ENCODE measurements at regions not wholly inside any gene's neighbourhood (a gene's known extent, or its start where the extent isn't known, plus 50 kb on each side); places are given as distances from the start of the nearest gene placed in this dataset.

GRCh38 chr6:93916716-93917115 lies 497.4 kb upstream of the EPHA7 start:
- H3K27me3 ChIP-seq (ENCODE audit: insufficient read depth, low read length) = no peaks in the 10 kb centered on the region
- no peaks in the 10 kb centered on the region for H3K4me1 Mint-ChIP-seq (ENCODE audit: low read depth, unreplicated experiment)
- no peak overlapping the region for H3K27ac ChIP-seq (ENCODE audit: low read depth, low read length)
- no peaks in the 10 kb centered on the region for H3K4me1 ChIP-seq (ENCODE audit: insufficient read depth, low read length)
- H3K4me3 ChIP-seq (ENCODE audit: insufficient read depth, low read depth, low read length) = no peak overlapping the region
- no peaks in the 10 kb centered on the region for H3K9me3 ChIP-seq (ENCODE audit: insufficient read depth, low read depth, low read length)
- H3K4me2 ChIP-seq (ENCODE audit: low read length) = no peak overlapping the region
- no peaks in the 10 kb centered on the region for H3K36me3 ChIP-seq (ENCODE audit: insufficient read depth, low read length)
- no peak overlapping the region for H3K9ac ChIP-seq (ENCODE audit: low read length)
- H2AFZ ChIP-seq (ENCODE audit: low read depth, low read length) = no peak overlapping the region
- DNase-seq (ENCODE audit: low read depth) = no peak
- no peaks in the 10 kb centered on the region for H4K20me1 ChIP-seq (ENCODE audit: insufficient read depth, low read length)
- TF ChIP-seq CTCF (IDR thresholded peaks at IDR 0.05; ENCODE audit: insufficient read depth, low read depth, low read length) (no peak), EZH2 (IDR thresholded peaks at IDR 0.05; ENCODE audit: insufficient read depth, low read length) (no peak)
- H3K27me3 Mint-ChIP-seq (ENCODE audit: low read depth, unreplicated experiment) = no peaks in the 10 kb centered on the region
- H3K9me3 Mint-ChIP-seq (ENCODE audit: unreplicated experiment) = no peaks in the 10 kb centered on the region
- no peak for FAIRE-seq
- no peaks in the 10 kb centered on the region for H3K79me2 ChIP-seq (ENCODE audit: insufficient read depth, low read length)
- no peak overlapping the region for H3K4me3 Mint-ChIP-seq (ENCODE audit: unreplicated experiment)
- no peak overlapping the region for H3K27ac Mint-ChIP-seq (ENCODE audit: unreplicated experiment)
- H3K36me3 Mint-ChIP-seq (ENCODE audit: low read depth, unreplicated experiment) = no peaks in the 10 kb centered on the region

GRCh38 chr6:93915961-93916360 lies 496.6 kb upstream of the EPHA7 start:
- H3K79me2 ChIP-seq (ENCODE audit: insufficient read depth, low read length) = no peaks in the 10 kb centered on the region
- H3K9me3 ChIP-seq (ENCODE audit: insufficient read depth, low read depth, low read length) = no peaks in the 10 kb centered on the region
- H3K9ac ChIP-seq (ENCODE audit: low read length) = no peak overlapping the region
- no peaks in the 10 kb centered on the region for H3K9me3 Mint-ChIP-seq (ENCODE audit: unreplicated experiment)
- FAIRE-seq (no peak), DNase-seq (ENCODE audit: low read depth) (no peak)
- H3K4me3 ChIP-seq (ENCODE audit: insufficient read depth, low read depth, low read length) = no peak overlapping the region
- no peaks in the 10 kb centered on the region for H3K27me3 Mint-ChIP-seq (ENCODE audit: low read depth, unreplicated experiment)
- no peaks in the 10 kb centered on the region for H3K4me1 Mint-ChIP-seq (ENCODE audit: low read depth, unreplicated experiment)
- no peaks in the 10 kb centered on the region for H3K36me3 Mint-ChIP-seq (ENCODE audit: low read depth, unreplicated experiment)
- H3K27ac Mint-ChIP-seq (ENCODE audit: unreplicated experiment) = no peak overlapping the region
- no peak overlapping the region for H3K27ac ChIP-seq (ENCODE audit: low read depth, low read length)
- no peaks in the 10 kb centered on the region for H3K4me1 ChIP-seq (ENCODE audit: insufficient read depth, low read length)
- H3K36me3 ChIP-seq (ENCODE audit: insufficient read depth, low read length) = no peaks in the 10 kb centered on the region
- no peak overlapping the region for H3K4me2 ChIP-seq (ENCODE audit: low read length)
- TF ChIP-seq CTCF (IDR thresholded peaks at IDR 0.05; ENCODE audit: insufficient read depth, low read depth, low read length) (no peak), EZH2 (IDR thresholded peaks at IDR 0.05; ENCODE audit: insufficient read depth, low read length) (no peak)
- no peaks in the 10 kb centered on the region for H3K27me3 ChIP-seq (ENCODE audit: insufficient read depth, low read length)
- H3K4me3 Mint-ChIP-seq (ENCODE audit: unreplicated experiment) = no peak overlapping the region
- no peaks in the 10 kb centered on the region for H4K20me1 ChIP-seq (ENCODE audit: insufficient read depth, low read length)
- no peak overlapping the region for H2AFZ ChIP-seq (ENCODE audit: low read depth, low read length)

- Histone ChIP-seq H3K27ac (ENCODE audit: low read depth, low read length) (no peak overlapping the region), H2AFZ (ENCODE audit: low read depth, low read length) (no peak overlapping the region), H3K36me3 (ENCODE audit: insufficient read depth, low read length) (no peaks in the 10 kb centered on the region), H3K9me3 (ENCODE audit: insufficient read depth, low read depth, low read length) (no peaks in the 10 kb centered on the region), H3K4me2 (ENCODE audit: low read length) (no peak overlapping the region), H3K27me3 (ENCODE audit: insufficient read depth, low read length) (no peaks in the 10 kb centered on the region), H3K9ac (ENCODE audit: low read length) (no peak overlapping the region), H3K79me2 (ENCODE audit: insufficient read depth, low read length) (no peaks in the 10 kb centered on the region), H3K4me1 (ENCODE audit: insufficient read depth, low read length) (no peaks in the 10 kb centered on the region), H4K20me1 (ENCODE audit: insufficient read depth, low read length) (no peaks in the 10 kb centered on the region), H3K4me3 (ENCODE audit: insufficient read depth, low read depth, low read length) (no peak overlapping the region)
- Mint-ChIP-seq H3K27ac (ENCODE audit: unreplicated experiment) (no peak overlapping the region), H3K9me3 (ENCODE audit: unreplicated experiment) (no peaks in the 10 kb centered on the region), H3K36me3 (ENCODE audit: low read depth, unreplicated experiment) (no peaks in the 10 kb centered on the region), H3K27me3 (ENCODE audit: low read depth, unreplicated experiment) (no peaks in the 10 kb centered on the region), H3K4me1 (ENCODE audit: low read depth, unreplicated experiment) (no peaks in the 10 kb centered on the region), H3K4me3 (ENCODE audit: unreplicated experiment) (no peak overlapping the region)
- FAIRE-seq (no peak), DNase-seq (ENCODE audit: low read depth) (no peak)
- TF ChIP-seq EZH2 (IDR thresholded peaks at IDR 0.05; ENCODE audit: insufficient read depth, low read length) (no peak), CTCF (IDR thresholded peaks at IDR 0.05; ENCODE audit: insufficient read depth, low read depth, low read length) (no peak)
These were observed 483.2 kb upstream of the EPHA7 start for GRCh38 chr6:93902517-93902916.

Measured in astrocyte (in vitro differentiated cells and primary cell).